SU-DHL-6 (cell line): ENCODE measurements at regions not wholly inside any gene's neighbourhood (a gene's known extent, or its start where the extent isn't known, plus 50 kb on each side); places are given as distances from the start of the nearest gene placed in this dataset.

ENCODE experiments used
- H2AFZ ChIP-seq: fragments of 200-600 bp; sonication (generic); 2 replicates; pipeline ENCODE4 v1.6.1; 2014; ENCODE audit warnings: low read depth, mild to moderate bottlenecking, moderate library complexity, mixed read lengths, antibody characterized with exemption, low read length; ENCODE audit not compliant: severe bottlenecking
- H3F3A ChIP-seq: fragments of 200-600 bp; shearing (Covaris generic); 2 replicates; pipeline ENCODE4 v1.6.0; 2016; ENCODE audit warnings: antibody characterized with exemption, mild to moderate bottlenecking; ENCODE audit not compliant: insufficient read depth
- H3K27ac ChIP-seq: fragments of 200-600 bp; sonication (generic); 2 replicates; pipeline ENCODE4 v1.5.1; 2016; ENCODE audit warnings: low read depth, mild to moderate bottlenecking, low read length, moderate library complexity, mixed read lengths
- H3K27me3 ChIP-seq: fragments of 200-600 bp; sonication (generic), shearing (Covaris generic); 2 replicates; pipeline ENCODE4 v1.6.0; 2014; ENCODE audit warnings: mild to moderate bottlenecking, low read length
- H3K36me3 ChIP-seq: fragments of 200-600 bp; sonication (generic); 2 replicates; pipeline ENCODE4 v1.6.1; 2014; ENCODE audit warnings: mild to moderate bottlenecking, low read length, mixed read lengths
- H3K4me2 ChIP-seq: fragments of 300-600, 200-600 bp; shearing (Covaris generic), sonication (generic); 2 replicates; pipeline ENCODE4 v1.6.0; 2014; ENCODE audit warnings: low read length, low read depth, mild to moderate bottlenecking; ENCODE audit not compliant: poor library complexity, severe bottlenecking
- H3K4me3 ChIP-seq: fragments of 200-600 bp; sonication (generic); 2 replicates; pipeline ENCODE4 v1.5.1; 2014; ENCODE audit warnings: antibody characterized with exemption, low read length, mild to moderate bottlenecking, mixed read lengths; ENCODE audit not compliant: insufficient read depth, poor library complexity, severe bottlenecking
- H3K79me2 ChIP-seq: fragments of 200-600 bp; sonication (generic); 2 replicates; pipeline ENCODE4 v1.6.1; 2014; ENCODE audit warnings: mild to moderate bottlenecking, low read length, moderate library complexity; ENCODE audit not compliant: insufficient read depth
- H3K9ac ChIP-seq: fragments of 200-600 bp; sonication (generic); 2 replicates; pipeline ENCODE4 v1.7.0; 2014; ENCODE audit warnings: mild to moderate bottlenecking, low read length
- H3K9me2 ChIP-seq: fragments of 200-600 bp; sonication (generic); replicated peaks from 2 replicates; pipeline ENCODE4 v1.6.1; 2014; ENCODE audit warnings: low read length; ENCODE audit not compliant: insufficient read depth
- H3K9me3 ChIP-seq: fragments of 200-600 bp; sonication (generic); 2 replicates; pipeline ENCODE4 v1.6.1; 2014; ENCODE audit warnings: low read length, mixed read lengths; ENCODE audit not compliant: insufficient read depth
- H4K20me1 ChIP-seq: fragments of 200-600 bp; sonication (generic); 2 replicates; pipeline ENCODE4 v1.6.1; 2014; ENCODE audit warnings: low read depth, mild to moderate bottlenecking, antibody characterized with exemption, low read length, moderate library complexity, mixed read lengths
- EZH2phosphoT487 ChIP-seq: fragments of 200-600 bp; sonication (generic), shearing (Covaris generic); conservative IDR thresholded peaks from 2 replicates; pipeline ENCODE4 v1.6.1; 2018; ENCODE audit warnings: mild to moderate bottlenecking, antibody characterized with exemption, low read length, moderate library complexity, mixed read lengths
- TF ChIP-seq, protein P1 (sequence below): fragments of 200-600 bp; sonication (generic); IDR thresholded peaks from one replicate; pipeline ENCODE4 v1.5.1; 2017; ENCODE audit warnings: antibody characterized with exemption, mild to moderate bottlenecking, low read length, moderate library complexity; ENCODE audit not compliant: insufficient read depth, poor library complexity, severe bottlenecking

GRCh38 chr10:125548356-125548755 lies 134.6 kb downstream of the TEX36 start:
- Histone ChIP-seq H3K4me3 (no peak overlapping the region), H3K27me3 (peaks cover 2% of the 10 kb centered on the region; the same call in 1 of the 2 replicates), H3K79me2 (no peaks in the 10 kb centered on the region), H3K9me3 (no peaks in the 10 kb centered on the region), H3K4me2 (no peak overlapping the region), H3K27ac (no peak overlapping the region), H3K9ac (no peak overlapping the region), H3K36me3 (no peaks in the 10 kb centered on the region), H4K20me1 (no peaks in the 10 kb centered on the region), H2AFZ (no peak overlapping the region), H3K9me2 (no peaks in the 10 kb centered on the region), H3F3A (no peaks in the 10 kb centered on the region)
- no peak for TF ChIP-seq EZH2phosphoT487
- TF ChIP-seq, protein P1, sequence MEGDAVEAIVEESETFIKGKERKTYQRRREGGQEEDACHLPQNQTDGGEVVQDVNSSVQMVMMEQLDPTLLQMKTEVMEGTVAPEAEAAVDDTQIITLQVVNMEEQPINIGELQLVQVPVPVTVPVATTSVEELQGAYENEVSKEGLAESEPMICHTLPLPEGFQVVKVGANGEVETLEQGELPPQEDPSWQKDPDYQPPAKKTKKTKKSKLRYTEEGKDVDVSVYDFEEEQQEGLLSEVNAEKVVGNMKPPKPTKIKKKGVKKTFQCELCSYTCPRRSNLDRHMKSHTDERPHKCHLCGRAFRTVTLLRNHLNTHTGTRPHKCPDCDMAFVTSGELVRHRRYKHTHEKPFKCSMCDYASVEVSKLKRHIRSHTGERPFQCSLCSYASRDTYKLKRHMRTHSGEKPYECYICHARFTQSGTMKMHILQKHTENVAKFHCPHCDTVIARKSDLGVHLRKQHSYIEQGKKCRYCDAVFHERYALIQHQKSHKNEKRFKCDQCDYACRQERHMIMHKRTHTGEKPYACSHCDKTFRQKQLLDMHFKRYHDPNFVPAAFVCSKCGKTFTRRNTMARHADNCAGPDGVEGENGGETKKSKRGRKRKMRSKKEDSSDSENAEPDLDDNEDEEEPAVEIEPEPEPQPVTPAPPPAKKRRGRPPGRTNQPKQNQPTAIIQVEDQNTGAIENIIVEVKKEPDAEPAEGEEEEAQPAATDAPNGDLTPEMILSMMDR = no peak

GRCh38 chr10:125547010-125547650 lies 135.8 kb downstream of the TEX36 start:
- H3F3A ChIP-seq = no peaks in the 10 kb centered on the region
- no peaks in the 10 kb centered on the region for H3K9me2 ChIP-seq
- no peak overlapping the region for H3K4me3 ChIP-seq
- H2AFZ ChIP-seq = no peak overlapping the region
- no peak for TF ChIP-seq EZH2phosphoT487
- TF ChIP-seq, protein P1 = no peak
- no peak overlapping the region for H3K9ac ChIP-seq
- H3K27me3 ChIP-seq = no peaks in the 10 kb centered on the region
- H3K4me2 ChIP-seq = no peak overlapping the region
- no peak overlapping the region for H3K27ac ChIP-seq
- H3K36me3 ChIP-seq = no peaks in the 10 kb centered on the region
- H4K20me1 ChIP-seq = no peaks in the 10 kb centered on the region
- no peaks in the 10 kb centered on the region for H3K79me2 ChIP-seq
- H3K9me3 ChIP-seq = no peaks in the 10 kb centered on the region

DNA sequence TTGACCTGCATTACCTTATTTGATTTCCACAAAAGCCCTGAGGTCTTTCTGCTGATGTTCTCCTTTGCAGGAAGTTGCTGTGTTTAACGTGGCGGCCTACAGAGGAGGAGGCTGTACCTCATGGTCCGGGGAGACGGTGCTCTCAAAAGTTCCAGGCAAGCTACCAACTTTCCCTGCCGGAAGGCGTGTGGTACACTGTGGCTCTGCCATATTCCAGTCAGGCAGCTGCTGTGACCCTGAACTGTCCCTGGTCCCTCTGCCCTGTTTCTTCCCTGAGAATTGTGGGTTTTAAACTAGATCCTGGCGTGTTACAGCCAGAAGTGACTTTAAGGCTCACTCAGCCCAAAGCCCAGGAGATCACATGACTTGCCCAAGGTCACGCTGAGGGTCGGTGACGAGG lies 139.2 kb downstream of the TEX36 start:
- TF ChIP-seq, protein P1 = no peak
- TF ChIP-seq EZH2phosphoT487 = no peak
- no peak overlapping the region for H3K4me2 ChIP-seq

More for the DNA sequence above, 139.2 kb downstream of the TEX36 start:
- Histone ChIP-seq H3K4me3 (no peak overlapping the region), H3K9me2 (no peaks in the 10 kb centered on the region), H2AFZ (no peak overlapping the region), H3K36me3 (no peaks in the 10 kb centered on the region), H3F3A (no peaks in the 10 kb centered on the region), H3K27ac (no peak overlapping the region), H3K79me2 (no peaks in the 10 kb centered on the region), H3K9me3 (no peaks in the 10 kb centered on the region), H3K27me3 (no peaks in the 10 kb centered on the region), H4K20me1 (no peaks in the 10 kb centered on the region), H3K9ac (no peak overlapping the region)
